HL-60 (cell line): ENCODE measurements at regions not wholly inside any gene's neighbourhood (a gene's known extent, or its start where the extent isn't known, plus 50 kb on each side); places are given as distances from the start of the nearest gene placed in this dataset.

Experiments used
- DNase-seq, 2 experiments: peaks; one replicate each; pipeline ENCODE4 v3.0.0-alpha.2; 2010 to 2020; ENCODE audit warnings: low read depth in 1 of 2, low spot score in 1 of 2
- H3K27ac ChIP-seq: fragments of 250-450 bp; sonication (Bioruptor Pico); replicated peaks from 2 replicates; pipeline ENCODE4 v1.5.1; 2020; ENCODE audit warnings: mild to moderate bottlenecking, moderate library complexity
- H3K27me3 ChIP-seq: fragments of 250-450 bp; sonication (Bioruptor Pico); 2 replicates; pipeline ENCODE4 v1.5.1; 2021; ENCODE audit warnings: mild to moderate bottlenecking, moderate library complexity; ENCODE audit not compliant: insufficient read depth, poor library complexity, severe bottlenecking
- H3K4me3 ChIP-seq: replicated peaks from 2 replicates; pipeline ENCODE4 v1.5.1; 2011; ENCODE audit warnings: mild to moderate bottlenecking, control low read depth, low read length; ENCODE audit not compliant: insufficient read depth
- CTCF ChIP-seq: IDR thresholded peaks from one replicate; pipeline ENCODE4 v1.5.1; 2011; ENCODE audit warnings: low read length, control low read depth, inconsistent platforms; ENCODE audit not compliant: insufficient read depth
- GABPA ChIP-seq: IDR thresholded peaks from 2 replicates; pipeline ENCODE4 v1.6.1; 2012; ENCODE audit warnings: low read depth
- POLR2AphosphoS5 ChIP-seq: IDR thresholded peaks from 2 replicates; pipeline ENCODE4 v1.6.1; 2012; ENCODE audit warnings: low read depth
- SPI1 ChIP-seq: IDR thresholded peaks from 2 replicates; pipeline ENCODE4 v1.6.1; 2012; ENCODE audit warnings: low read depth, mild to moderate bottlenecking, borderline replicate concordance
- TF ChIP-seq, protein P1 (sequence below): IDR thresholded peaks from 2 replicates; pipeline ENCODE4 v1.6.1; 2012; ENCODE audit warnings: low read depth; ENCODE audit not compliant: insufficient replicate concordance

DNA sequence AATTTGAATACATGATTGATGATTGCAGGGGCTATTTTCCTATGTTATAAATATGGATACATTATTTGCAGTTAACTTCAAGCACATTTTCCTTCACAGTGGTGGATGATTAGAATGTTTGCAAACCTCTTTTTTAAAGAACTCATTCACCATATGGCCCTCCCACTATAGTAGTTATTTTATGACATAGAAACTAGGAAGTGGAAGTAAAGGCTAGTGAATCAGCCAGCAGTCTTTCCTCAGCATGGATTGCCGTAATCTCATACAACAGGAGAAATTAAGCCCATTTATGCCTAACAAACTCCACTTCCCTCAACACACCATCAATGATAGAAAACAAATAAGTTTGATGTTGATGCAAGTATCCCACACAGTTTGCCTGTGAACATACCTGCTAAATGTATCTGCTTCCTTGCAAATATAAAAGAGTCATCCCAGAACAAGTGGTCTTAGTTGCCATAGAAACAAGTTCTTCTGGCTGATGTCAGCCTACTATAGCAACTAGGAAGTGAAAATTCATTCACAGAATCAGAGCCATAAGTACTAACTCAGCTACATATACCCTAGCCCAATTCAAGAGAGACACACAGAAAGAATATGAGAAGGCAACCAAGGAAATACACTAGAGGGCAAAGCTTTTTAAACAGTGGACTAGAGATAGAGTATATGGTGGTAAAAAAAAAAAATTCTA, 100.9 kb upstream of the RADX start:
- Histone ChIP-seq H3K4me3 (no peak overlapping the region), H3K27me3 (no peaks in the 10 kb centered on the region), H3K27ac (no peak overlapping the region)
- DNase-seq = no peak
- TF ChIP-seq CTCF (no peak), POLR2AphosphoS5 (no peak), GABPA (no peak), SPI1 (no peak)
- TF ChIP-seq, protein P1, sequence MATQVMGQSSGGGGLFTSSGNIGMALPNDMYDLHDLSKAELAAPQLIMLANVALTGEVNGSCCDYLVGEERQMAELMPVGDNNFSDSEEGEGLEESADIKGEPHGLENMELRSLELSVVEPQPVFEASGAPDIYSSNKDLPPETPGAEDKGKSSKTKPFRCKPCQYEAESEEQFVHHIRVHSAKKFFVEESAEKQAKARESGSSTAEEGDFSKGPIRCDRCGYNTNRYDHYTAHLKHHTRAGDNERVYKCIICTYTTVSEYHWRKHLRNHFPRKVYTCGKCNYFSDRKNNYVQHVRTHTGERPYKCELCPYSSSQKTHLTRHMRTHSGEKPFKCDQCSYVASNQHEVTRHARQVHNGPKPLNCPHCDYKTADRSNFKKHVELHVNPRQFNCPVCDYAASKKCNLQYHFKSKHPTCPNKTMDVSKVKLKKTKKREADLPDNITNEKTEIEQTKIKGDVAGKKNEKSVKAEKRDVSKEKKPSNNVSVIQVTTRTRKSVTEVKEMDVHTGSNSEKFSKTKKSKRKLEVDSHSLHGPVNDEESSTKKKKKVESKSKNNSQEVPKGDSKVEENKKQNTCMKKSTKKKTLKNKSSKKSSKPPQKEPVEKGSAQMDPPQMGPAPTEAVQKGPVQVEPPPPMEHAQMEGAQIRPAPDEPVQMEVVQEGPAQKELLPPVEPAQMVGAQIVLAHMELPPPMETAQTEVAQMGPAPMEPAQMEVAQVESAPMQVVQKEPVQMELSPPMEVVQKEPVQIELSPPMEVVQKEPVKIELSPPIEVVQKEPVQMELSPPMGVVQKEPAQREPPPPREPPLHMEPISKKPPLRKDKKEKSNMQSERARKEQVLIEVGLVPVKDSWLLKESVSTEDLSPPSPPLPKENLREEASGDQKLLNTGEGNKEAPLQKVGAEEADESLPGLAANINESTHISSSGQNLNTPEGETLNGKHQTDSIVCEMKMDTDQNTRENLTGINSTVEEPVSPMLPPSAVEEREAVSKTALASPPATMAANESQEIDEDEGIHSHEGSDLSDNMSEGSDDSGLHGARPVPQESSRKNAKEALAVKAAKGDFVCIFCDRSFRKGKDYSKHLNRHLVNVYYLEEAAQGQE = no peak
